H1 (cell line): ENCODE measurements at regions not wholly inside any gene's neighbourhood (a gene's known extent, or its start where the extent isn't known, plus 50 kb on each side); places are given as distances from the start of the nearest gene placed in this dataset.

Experiments
- CTCF ChIA-PET: fragments of 300-600 bp; sonication (Branson Sonifier 250); formaldehyde crosslinking; loops from one replicate; lab custom pipeline; 2021; ENCODE audit not compliant: partially characterized antibody; lab: Charles Lee
- POLR2A ChIA-PET: fragments of 300-600 bp; sonication (Branson Sonifier 250); formaldehyde crosslinking; loops from one replicate; lab custom pipeline; 2021; ENCODE audit warnings: inconsistent platforms; ENCODE audit not compliant: partially characterized antibody; lab: Charles Lee
- DNase-seq, 2 experiments: peaks; one replicate each; pipeline versions ENCODE4 v3.0.0 to v3.0.0-alpha.2; 2010 to 2022; ENCODE audit warnings: low spot score in 2 of 2, low read depth in 1 of 2, mixed read lengths in 1 of 2
- FAIRE-seq: peaks from 2 replicates; lab custom pipeline; 2011; peaks lifted over from hg19 to GRCh38; lab: Jason Lieb, UNC
- H2AFZ ChIP-seq: 2 replicates; pipeline ENCODE4 v1.8.1; 2012; ENCODE audit warnings: low read length, inconsistent platforms
- H2AK5ac ChIP-seq: 2 replicates; pipeline ENCODE4 v1.6.1; 2013; ENCODE audit warnings: low read depth, low read length
- H2BK120ac ChIP-seq: replicated peaks from 2 replicates; pipeline ENCODE3; 2013; ENCODE audit warnings: low read depth, low read length, inconsistent platforms
- H2BK12ac ChIP-seq: 2 replicates; pipeline ENCODE4 v1.6.1; 2013; ENCODE audit warnings: low read depth, low read length
- H2BK15ac ChIP-seq: 2 replicates; pipeline ENCODE4 v1.6.1; 2013; ENCODE audit warnings: low read length
- H2BK20ac ChIP-seq: 2 replicates; pipeline ENCODE4 v1.6.1; 2013; ENCODE audit warnings: low read length
- H2BK5ac ChIP-seq: 2 replicates; pipeline ENCODE4 v1.6.1; 2013; ENCODE audit warnings: low read depth, low read length
- H3K14ac ChIP-seq: 2 replicates; pipeline ENCODE4 v1.6.1; 2013; ENCODE audit warnings: inconsistent platforms; ENCODE audit not compliant: insufficient read length
- H3K18ac ChIP-seq: 2 replicates; pipeline ENCODE4 v1.6.1; 2013; ENCODE audit warnings: low read length; ENCODE audit errors: extremely low read depth
- H3K23ac ChIP-seq: 2 replicates; pipeline ENCODE4 v1.6.1; 2013; ENCODE audit warnings: inconsistent platforms; ENCODE audit not compliant: insufficient read length
- H3K23me2 ChIP-seq: 2 replicates; pipeline ENCODE4 v1.6.1; 2013; ENCODE audit warnings: low read depth, low read length
- H3K27ac ChIP-seq: 2 replicates; pipeline ENCODE4 v1.6.1; 2011; ENCODE audit warnings: low read depth, low read length, inconsistent platforms
- H3K27me3 ChIP-seq, 4 experiments: replicated peaks in 1 of 4; 1 replicate in 1 of 4; 2 replicates in 3 of 4; pipeline versions ENCODE4 v1.6.1 to v1.8.1; 2011 to 2013; ENCODE audit warnings: low read length in 3 of 4, mild to moderate bottlenecking in 3 of 4, inconsistent platforms in 2 of 4, mixed read lengths in 2 of 4, moderate library complexity in 1 of 4; ENCODE audit not compliant: control insufficient read depth in 3 of 4, insufficient read depth in 3 of 4; ENCODE audit errors: extremely low read depth in 1 of 4
- H3K36me3 ChIP-seq, 4 experiments: 2 replicates each; pipeline versions ENCODE4 v1.6.1 to v1.8.1; 2011 to 2013; ENCODE audit warnings: mild to moderate bottlenecking in 4 of 4, low read length in 3 of 4, moderate library complexity in 2 of 4, control low read depth in 1 of 4, inconsistent platforms in 1 of 4; ENCODE audit not compliant: insufficient read depth in 4 of 4, control insufficient read depth in 2 of 4
- H3K4ac ChIP-seq: replicated peaks from 2 replicates; pipeline ENCODE3; 2013; ENCODE audit warnings: low read length, low read depth, mixed read lengths, inconsistent platforms; ENCODE audit not compliant: insufficient read length
- H3K4me1 ChIP-seq, 4 experiments: replicated peaks in 1 of 4; 1 replicate in 1 of 4; 2 replicates in 3 of 4; pipeline versions ENCODE4 v1.6.1 to v1.8.1; 2011 to 2013; ENCODE audit warnings: low read length in 3 of 4, inconsistent platforms in 2 of 4, mixed read lengths in 1 of 4; ENCODE audit not compliant: insufficient read depth in 4 of 4, control insufficient read depth in 3 of 4
- H3K4me2 ChIP-seq, 2 experiments: 2 replicates each; pipeline versions ENCODE4 v1.6.1 to v1.8.1; 2011 to 2013; ENCODE audit warnings: low read depth in 2 of 2, low read length in 2 of 2, control low read depth in 1 of 2, inconsistent platforms in 1 of 2, mild to moderate bottlenecking in 1 of 2; ENCODE audit not compliant: insufficient read depth in 1 of 2
- H3K4me3 ChIP-seq, 4 experiments: fragments of 200-600, 300-600 bp in 1 of 4; sonication (generic), shearing (Covaris generic), sonication (Bioruptor Twin) in 1 of 4; 2 replicates each; pipeline versions ENCODE4 v1.5.1 to v1.8.1; 2011 to 2016; ENCODE audit warnings: low read length in 4 of 4, low read depth in 3 of 4, control low read depth in 2 of 4, inconsistent platforms in 2 of 4, mild to moderate bottlenecking in 2 of 4, mixed read lengths in 1 of 4, moderate library complexity in 1 of 4; ENCODE audit not compliant: insufficient read depth in 2 of 4; ENCODE audit errors: extremely low read depth in 1 of 4
- H3K56ac ChIP-seq: replicated peaks from 2 replicates; pipeline ENCODE3; 2013; ENCODE audit warnings: low read depth, mild to moderate bottlenecking, mixed read lengths, low read length, inconsistent platforms; ENCODE audit not compliant: insufficient read length
- H3K79me1 ChIP-seq: 2 replicates; pipeline ENCODE4 v1.6.1; 2013; ENCODE audit warnings: low read depth, low read length, control low read depth
- H3K79me2 ChIP-seq, 2 experiments: 2 replicates each; pipeline versions ENCODE4 v1.6.1 to v1.8.1; 2012 to 2013; ENCODE audit warnings: low read length in 2 of 2, mild to moderate bottlenecking in 2 of 2, inconsistent platforms in 1 of 2; ENCODE audit not compliant: insufficient read depth in 2 of 2, control insufficient read depth in 1 of 2
- H3K9ac ChIP-seq, 4 experiments: replicated peaks in 1 of 4; 1 replicate in 1 of 4; 2 replicates in 3 of 4; pipeline versions ENCODE4 v1.6.1 to v1.8.1; 2011 to 2013; ENCODE audit warnings: low read depth in 3 of 4, low read length in 3 of 4, control low read depth in 2 of 4, mild to moderate bottlenecking in 2 of 4, moderate library complexity in 2 of 4, inconsistent platforms in 1 of 4; ENCODE audit errors: extremely low read depth in 1 of 4
- H3K9me3 ChIP-seq, 2 experiments: 2 replicates each; pipeline versions ENCODE4 v1.6.1 to v1.8.1; 2012 to 2013; ENCODE audit warnings: mild to moderate bottlenecking in 2 of 2, moderate library complexity in 2 of 2, control low read depth in 1 of 2, inconsistent platforms in 1 of 2, low read depth in 1 of 2, low read length in 1 of 2, mixed read lengths in 1 of 2; ENCODE audit not compliant: insufficient read depth in 2 of 2
- H4K20me1 ChIP-seq, 2 experiments: replicated peaks in 1 of 2; 2 replicates each; pipeline versions ENCODE3 to v1.8.1; 2011 to 2013; ENCODE audit warnings: inconsistent platforms in 2 of 2, low read length in 2 of 2, mild to moderate bottlenecking in 1 of 2; ENCODE audit not compliant: insufficient read depth in 2 of 2, control insufficient read depth in 1 of 2
- H4K5ac ChIP-seq: 2 replicates; pipeline ENCODE4 v1.6.1; 2013; ENCODE audit warnings: low read length, low read depth, mixed read lengths, inconsistent platforms; ENCODE audit not compliant: insufficient read length
- H4K8ac ChIP-seq: 2 replicates; pipeline ENCODE4 v1.8.0; 2013; ENCODE audit warnings: mild to moderate bottlenecking, moderate library complexity, low read length, inconsistent platforms; ENCODE audit not compliant: insufficient read depth; ENCODE audit errors: extremely low read depth
- H4K91ac ChIP-seq: replicated peaks from 2 replicates; pipeline ENCODE3; 2013; ENCODE audit warnings: low read length, mixed read lengths, inconsistent platforms; ENCODE audit not compliant: insufficient read length
- CHD2 ChIP-seq: IDR thresholded peaks from 2 replicates; pipeline ENCODE4 v1.6.1; 2012; ENCODE audit warnings: low read length, improper control_type of control experiment
- EGR1 ChIP-seq: IDR thresholded peaks from 2 replicates; pipeline ENCODE4 v1.6.1; 2011; ENCODE audit warnings: low read depth, low read length, borderline replicate concordance
- YY1 ChIP-seq: IDR thresholded peaks from 2 replicates; pipeline ENCODE4 v1.6.1; 2011; ENCODE audit warnings: low read depth, mild to moderate bottlenecking, low read length
- WGBS, 2 experiments: shearing (Covaris generic) in 1 of 2; methylation state at CpG; one replicate each; pipeline versions ENCODE4 v1.1.6 to v1.1.7; 2013 to 2015; ENCODE audit warnings: low lambda C conversion rate in 2 of 2, mixed read lengths in 2 of 2, inconsistent platforms in 1 of 2, low coverage in 1 of 2, missing lambda C conversion rate in 1 of 2; ENCODE audit not compliant: insufficient replicate concordance in 2 of 2, insufficient coverage in 1 of 2, insufficient read length in 1 of 2; ENCODE audit errors: extremely low coverage in 1 of 2, missing lambda C conversion rate in 1 of 2; 5-methylcytosine and 5-hydroxymethylcytosine counted together

- H3K79me2 ChIP-seq = no peaks in the 10 kb centered on the region
- no peak overlapping the region for H4K5ac ChIP-seq
- TF ChIP-seq YY1 = no peak
- TF ChIP-seq CHD2 = no peak
- 0 out of 2 replicates have a peak, but pooled peaks have one; percentile 47 for TF ChIP-seq EGR1
- POLR2A ChIA-PET = interaction anchor here (1.0 kb wide), 1 partner anchor 28 kb away, joined by 3 read pairs; no protein-coding TSS in a partner anchor
- no peak overlapping the region for H3K9ac ChIP-seq
- no peak overlapping the region for H3K56ac ChIP-seq
- H4K91ac ChIP-seq = no peak overlapping the region
- H3K4me1 ChIP-seq = no peaks in the 10 kb centered on the region; a peak in 1 of 7 replicates
- H3K4me3 ChIP-seq = no peak overlapping the region
- H2BK120ac ChIP-seq = no peak overlapping the region
- no peak overlapping the region for H2BK5ac ChIP-seq
- no peak overlapping the region for H2AK5ac ChIP-seq
- H3K4ac ChIP-seq = no peak overlapping the region
- no peak for FAIRE-seq
- H2BK15ac ChIP-seq = no peak overlapping the region
- H2BK20ac ChIP-seq = no peak overlapping the region
- H3K18ac ChIP-seq = no peak overlapping the region
- no peak overlapping the region for H4K8ac ChIP-seq
- no peaks in the 10 kb centered on the region for H3K79me1 ChIP-seq
- no peaks in the 10 kb centered on the region for H3K9me3 ChIP-seq
- H3K36me3 ChIP-seq = no peaks in the 10 kb centered on the region
- no peak overlapping the region for H3K14ac ChIP-seq
- no peak overlapping the region for H2BK12ac ChIP-seq
- no peaks in the 10 kb centered on the region for H3K23me2 ChIP-seq
- no peak overlapping the region for H3K27ac ChIP-seq
- CTCF ChIA-PET = interaction anchor here (1.5 kb wide), 1 partner anchor 47 kb away, joined by 4 read pairs; no protein-coding TSS in a partner anchor
- WGBS, 2 experiments = no CpG with 5 or more reads among the region's 5 CpGs
- DNase-seq = no peak
- H2AFZ ChIP-seq = no peak overlapping the region
- no peak overlapping the region for H3K23ac ChIP-seq
- H4K20me1 ChIP-seq = no peaks in the 10 kb centered on the region
- H3K27me3 ChIP-seq = no peaks in the 10 kb centered on the region
- H3K4me2 ChIP-seq = no peak overlapping the region
Measured at GRCh38 chrX:147736045-147736444, 175.7 kb upstream of the FMR1 start.
